ENCODE measurements at regions not wholly inside any gene's neighbourhood (a gene's known extent, or its start where the extent isn't known, plus 50 kb on each side); places are given as distances from the start of the nearest gene placed in this dataset.

- H3K9me3 ChIP-seq (ENCODE audit: control insufficient read depth in 2 of 2, insufficient read depth in 1 of 2, low read length in 1 of 2), result no peaks in the 10 kb centered on the region
- no peak overlapping the region for H3K27ac ChIP-seq (ENCODE audit: low read depth in 1 of 2, low read length in 1 of 2)
- DNase-seq (ENCODE audit: low read depth in 6 of 9, low spot score in 9 of 9), result no peak
- H3K4me3 ChIP-seq (ENCODE audit: low read length in 2 of 2), result no peak overlapping the region
- H3K4me1 ChIP-seq (ENCODE audit: control insufficient read depth in 2 of 2, insufficient read depth in 2 of 2, low read length in 2 of 2), result no peaks in the 10 kb centered on the region
- no peaks in the 10 kb centered on the region for H3K27me3 ChIP-seq (ENCODE audit: control insufficient read depth in 2 of 2, insufficient read depth in 1 of 2, low read length in 1 of 2)
- WGBS, result 94% methylated on average over 8 of the region's 8 CpGs
- H3K36me3 ChIP-seq (ENCODE audit: control insufficient read depth in 2 of 2, insufficient read depth in 2 of 2, low read length in 1 of 2), result no peaks in the 10 kb centered on the region
Observed at GRCh38 chr9:13939701-13940490, 374.0 kb downstream of the NFIB start.

GRCh38 chr9:13939134-13939533, 374.8 kb downstream of the NFIB start:
- no peak overlapping the region for H3K27ac ChIP-seq (ENCODE audit: low read depth in 1 of 2, low read length in 1 of 2)
- WGBS, result 86% methylated on average over 1 of the region's 1 CpG
- no peak overlapping the region for H3K4me3 ChIP-seq (ENCODE audit: low read length in 2 of 2)
- H3K27me3 ChIP-seq (ENCODE audit: control insufficient read depth in 2 of 2, insufficient read depth in 1 of 2, low read length in 1 of 2), result no peaks in the 10 kb centered on the region
- no peaks in the 10 kb centered on the region for H3K4me1 ChIP-seq (ENCODE audit: control insufficient read depth in 2 of 2, insufficient read depth in 2 of 2, low read length in 2 of 2)
- no peaks in the 10 kb centered on the region for H3K9me3 ChIP-seq (ENCODE audit: control insufficient read depth in 2 of 2, insufficient read depth in 1 of 2, low read length in 1 of 2)
- no peaks in the 10 kb centered on the region for H3K36me3 ChIP-seq (ENCODE audit: control insufficient read depth in 2 of 2, insufficient read depth in 2 of 2, low read length in 1 of 2)
- DNase-seq (ENCODE audit: low read depth in 6 of 9, low spot score in 9 of 9), result no peak

GRCh38 chr9:13934416-13934815, 379.5 kb downstream of the NFIB start:
- DNase-seq (ENCODE audit: low read depth in 6 of 9, low spot score in 9 of 9), result no peak
- no peak overlapping the region for H3K4me3 ChIP-seq (ENCODE audit: low read length in 2 of 2)
- no peaks in the 10 kb centered on the region for H3K4me1 ChIP-seq (ENCODE audit: control insufficient read depth in 2 of 2, insufficient read depth in 2 of 2, low read length in 2 of 2)
- H3K27me3 ChIP-seq (ENCODE audit: control insufficient read depth in 2 of 2, insufficient read depth in 1 of 2, low read length in 1 of 2), result no peaks in the 10 kb centered on the region
- H3K27ac ChIP-seq (ENCODE audit: low read depth in 1 of 2, low read length in 1 of 2), result no peak overlapping the region
- 96% methylated on average over 3 of the region's 3 CpGs for WGBS
- no peaks in the 10 kb centered on the region for H3K9me3 ChIP-seq (ENCODE audit: control insufficient read depth in 2 of 2, insufficient read depth in 1 of 2, low read length in 1 of 2)
- H3K36me3 ChIP-seq (ENCODE audit: control insufficient read depth in 2 of 2, insufficient read depth in 2 of 2, low read length in 1 of 2), result no peaks in the 10 kb centered on the region

GRCh38 chr9:13933268-13933656, 380.7 kb downstream of the NFIB start:
- DNase-seq (ENCODE audit: low read depth in 6 of 9, low spot score in 9 of 9), result no peak
- H3K27ac ChIP-seq (ENCODE audit: low read depth in 1 of 2, low read length in 1 of 2), result no peak overlapping the region
- no peaks in the 10 kb centered on the region for H3K27me3 ChIP-seq (ENCODE audit: control insufficient read depth in 2 of 2, insufficient read depth in 1 of 2, low read length in 1 of 2)
- H3K9me3 ChIP-seq (ENCODE audit: control insufficient read depth in 2 of 2, insufficient read depth in 1 of 2, low read length in 1 of 2), result no peaks in the 10 kb centered on the region
- H3K4me1 ChIP-seq (ENCODE audit: control insufficient read depth in 2 of 2, insufficient read depth in 2 of 2, low read length in 2 of 2), result no peaks in the 10 kb centered on the region
- 83% methylated on average over 1 of the region's 1 CpG for WGBS
- no peaks in the 10 kb centered on the region for H3K36me3 ChIP-seq (ENCODE audit: control insufficient read depth in 2 of 2, insufficient read depth in 2 of 2, low read length in 1 of 2)
- no peak overlapping the region for H3K4me3 ChIP-seq (ENCODE audit: low read length in 2 of 2)

- H3K27me3 ChIP-seq (ENCODE audit: control insufficient read depth in 2 of 2, insufficient read depth in 1 of 2, low read length in 1 of 2), result no peaks in the 10 kb centered on the region
- no peak overlapping the region for H3K4me3 ChIP-seq (ENCODE audit: low read length in 2 of 2)
- no peaks in the 10 kb centered on the region for H3K36me3 ChIP-seq (ENCODE audit: control insufficient read depth in 2 of 2, insufficient read depth in 2 of 2, low read length in 1 of 2)
- DNase-seq (ENCODE audit: low read depth in 6 of 9, low spot score in 9 of 9), result no peak
- WGBS, result 89% methylated on average over 9 of the region's 9 CpGs
- no peaks in the 10 kb centered on the region for H3K4me1 ChIP-seq (ENCODE audit: control insufficient read depth in 2 of 2, insufficient read depth in 2 of 2, low read length in 2 of 2)
- H3K9me3 ChIP-seq (ENCODE audit: control insufficient read depth in 2 of 2, insufficient read depth in 1 of 2, low read length in 1 of 2), result no peaks in the 10 kb centered on the region
- H3K27ac ChIP-seq (ENCODE audit: low read depth in 1 of 2, low read length in 1 of 2), result no peak overlapping the region
Observed at GRCh38 chr9:13932528-13933267, 381.2 kb downstream of the NFIB start.

GRCh38 chr9:13929013-13929412, 384.9 kb downstream of the NFIB start:
- Histone ChIP-seq H3K9me3 (ENCODE audit: control insufficient read depth in 2 of 2, insufficient read depth in 1 of 2, low read length in 1 of 2) (no peaks in the 10 kb centered on the region), H3K4me1 (ENCODE audit: control insufficient read depth in 2 of 2, insufficient read depth in 2 of 2, low read length in 2 of 2) (no peaks in the 10 kb centered on the region), H3K4me3 (ENCODE audit: low read length in 2 of 2) (no peak overlapping the region), H3K36me3 (ENCODE audit: control insufficient read depth in 2 of 2, insufficient read depth in 2 of 2, low read length in 1 of 2) (no peaks in the 10 kb centered on the region), H3K27ac (ENCODE audit: low read depth in 1 of 2, low read length in 1 of 2) (no peak overlapping the region), H3K27me3 (ENCODE audit: control insufficient read depth in 2 of 2, insufficient read depth in 1 of 2, low read length in 1 of 2) (no peaks in the 10 kb centered on the region)
- 92% methylated on average over 2 of the region's 2 CpGs for WGBS
- DNase-seq (ENCODE audit: low read depth in 6 of 9, low spot score in 9 of 9), result no peak

- WGBS, result 96% methylated on average over 4 of the region's 4 CpGs
- no peak overlapping the region for H3K4me3 ChIP-seq (ENCODE audit: low read length in 2 of 2)
- no peak overlapping the region for H3K27ac ChIP-seq (ENCODE audit: low read depth in 1 of 2, low read length in 1 of 2)
- H3K4me1 ChIP-seq (ENCODE audit: control insufficient read depth in 2 of 2, insufficient read depth in 2 of 2, low read length in 2 of 2), result no peaks in the 10 kb centered on the region
- no peaks in the 10 kb centered on the region for H3K27me3 ChIP-seq (ENCODE audit: control insufficient read depth in 2 of 2, insufficient read depth in 1 of 2, low read length in 1 of 2)
- no peak for DNase-seq (ENCODE audit: low read depth in 6 of 9, low spot score in 9 of 9)
- H3K36me3 ChIP-seq (ENCODE audit: control insufficient read depth in 2 of 2, insufficient read depth in 2 of 2, low read length in 1 of 2), result no peaks in the 10 kb centered on the region
- no peaks in the 10 kb centered on the region for H3K9me3 ChIP-seq (ENCODE audit: control insufficient read depth in 2 of 2, insufficient read depth in 1 of 2, low read length in 1 of 2)
Observed at GRCh38 chr9:13923381-13923780, 390.6 kb downstream of the NFIB start.

- Histone ChIP-seq H3K4me1 (ENCODE audit: control insufficient read depth in 2 of 2, insufficient read depth in 2 of 2, low read length in 2 of 2) (no peaks in the 10 kb centered on the region), H3K4me3 (ENCODE audit: low read length in 2 of 2) (no peak overlapping the region), H3K9me3 (ENCODE audit: control insufficient read depth in 2 of 2, insufficient read depth in 1 of 2, low read length in 1 of 2) (no peaks in the 10 kb centered on the region), H3K27ac (ENCODE audit: low read depth in 1 of 2, low read length in 1 of 2) (no peak overlapping the region), H3K27me3 (ENCODE audit: control insufficient read depth in 2 of 2, insufficient read depth in 1 of 2, low read length in 1 of 2) (no peaks in the 10 kb centered on the region), H3K36me3 (ENCODE audit: control insufficient read depth in 2 of 2, insufficient read depth in 2 of 2, low read length in 1 of 2) (no peaks in the 10 kb centered on the region)
- DNase-seq (ENCODE audit: low read depth in 6 of 9, low spot score in 9 of 9), result no peak
Observed at GRCh38 chr9:13920557-13920956, 393.4 kb downstream of the NFIB start.

GRCh38 chr9:13919401-13919800, 394.5 kb downstream of the NFIB start:
- DNase-seq (ENCODE audit: low read depth in 6 of 9, low spot score in 9 of 9), result no peak
- H3K4me1 ChIP-seq (ENCODE audit: control insufficient read depth in 2 of 2, insufficient read depth in 2 of 2, low read length in 2 of 2), result no peaks in the 10 kb centered on the region
- H3K9me3 ChIP-seq (ENCODE audit: control insufficient read depth in 2 of 2, insufficient read depth in 1 of 2, low read length in 1 of 2), result no peaks in the 10 kb centered on the region
- H3K27ac ChIP-seq (ENCODE audit: low read depth in 1 of 2, low read length in 1 of 2), result no peak overlapping the region
- H3K36me3 ChIP-seq (ENCODE audit: control insufficient read depth in 2 of 2, insufficient read depth in 2 of 2, low read length in 1 of 2), result no peaks in the 10 kb centered on the region
- no peaks in the 10 kb centered on the region for H3K27me3 ChIP-seq (ENCODE audit: control insufficient read depth in 2 of 2, insufficient read depth in 1 of 2, low read length in 1 of 2)
- H3K4me3 ChIP-seq (ENCODE audit: low read length in 2 of 2), result no peak overlapping the region
- WGBS, result 89% methylated on average over 2 of the region's 2 CpGs
